DMS53 treated with DMSO at 0.1 percent for 48 hours (cell line): ENCODE measurements at regions not wholly inside any gene's neighbourhood (a gene's known extent, or its start where the extent isn't known, plus 50 kb on each side); places are given as distances from the start of the nearest gene placed in this dataset.
"Not testable (repeated sequence)": the region's sequence is repeated elsewhere in the genome, so short reads cannot be mapped to it uniquely, and the experiment has no call there.

ENCODE experiments used
- DNase-seq: peaks from one replicate; lab custom pipeline; 2025; ENCODE audit not compliant: unreplicated experiment; lab: John Stamatoyannopoulos, UW

DNA sequence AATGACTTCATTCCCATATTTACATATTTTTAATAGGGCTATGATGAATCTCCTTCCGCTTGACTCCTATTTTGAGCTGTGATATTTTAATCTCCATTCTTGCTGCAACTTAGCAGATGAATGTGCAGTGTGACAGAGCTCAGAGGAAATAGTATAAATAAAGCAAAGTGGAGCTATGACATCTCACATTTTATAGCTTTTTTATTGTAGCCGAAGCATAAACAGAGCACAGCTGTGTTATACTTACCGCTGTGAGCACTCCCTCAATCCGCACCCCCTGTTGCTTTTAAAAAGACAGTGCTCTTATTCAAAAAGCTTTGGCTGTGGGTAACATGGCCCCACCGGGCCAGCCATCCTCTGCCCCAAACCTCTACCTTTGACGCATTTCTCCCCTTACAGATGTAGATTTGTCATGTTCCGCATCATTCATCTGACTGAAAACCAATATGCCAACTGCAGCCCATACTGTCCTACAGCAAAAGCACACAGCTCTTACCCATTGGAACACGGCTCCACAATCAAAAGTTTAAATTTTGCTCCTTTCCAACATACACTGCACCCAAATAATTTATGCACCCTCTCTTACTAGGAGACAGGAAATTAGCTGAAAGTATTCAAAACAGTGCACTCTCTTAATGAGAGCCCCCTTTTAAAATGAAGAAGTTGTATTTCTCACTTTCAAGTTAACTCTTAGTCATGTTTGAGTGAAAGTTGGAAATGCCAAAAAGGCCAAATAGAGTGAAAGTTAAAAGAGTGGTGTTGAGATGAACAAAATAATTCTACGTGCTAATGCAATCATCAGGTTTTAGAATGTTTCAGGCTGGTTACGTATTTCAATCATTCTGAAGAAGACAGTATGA is 429.3 kb upstream of the SOX5 start:
- DNase-seq: no peak

- DNase-seq: no peak
These were observed 425.0 kb upstream of the SOX5 start for GRCh38 chr12:24374452-24374851.

DNA sequence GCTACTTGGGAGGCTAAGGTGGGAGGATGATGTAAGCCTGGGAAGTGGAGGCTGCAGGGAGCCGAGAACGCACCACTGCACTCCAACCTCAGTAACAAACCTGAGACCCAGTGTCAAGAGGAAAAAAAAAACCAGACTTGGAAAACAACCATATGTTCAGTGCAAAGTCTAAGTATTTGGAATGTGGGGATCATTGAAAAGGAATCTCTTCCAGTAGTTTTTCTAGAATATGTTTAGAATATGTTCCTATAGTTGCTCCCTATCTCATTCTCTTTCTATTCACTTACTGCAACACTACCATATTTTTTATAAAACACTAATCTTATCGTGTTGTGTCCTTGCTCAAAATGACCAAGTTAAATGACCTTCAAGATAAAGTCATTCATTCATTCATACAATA is 423.5 kb upstream of the SOX5 start:
- DNase-seq: no peak

- DNase-seq: no peak
These were observed 417.0 kb upstream of the SOX5 start for GRCh38 chr12:24366514-24366913.

DNA sequence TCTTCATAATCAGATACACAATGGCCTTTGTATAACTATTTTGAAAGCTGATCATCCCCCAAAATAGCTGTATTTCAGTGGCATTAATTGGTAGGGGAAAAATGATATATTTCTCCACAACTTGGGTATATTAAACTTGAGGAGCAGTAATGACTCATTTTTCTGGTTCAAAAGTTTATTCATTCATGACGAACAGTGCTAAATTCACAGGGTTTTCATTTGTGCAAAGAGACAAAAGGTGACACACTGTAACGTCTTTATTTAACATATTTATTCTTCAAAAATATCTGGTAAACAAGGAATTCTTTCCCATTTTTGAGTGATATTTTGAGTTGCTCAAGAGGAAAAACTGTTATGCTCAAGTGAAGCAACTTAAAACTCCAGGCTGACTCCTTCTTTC is 415.5 kb upstream of the SOX5 start:
- peak; percentile 99 for DNase-seq

GRCh38 chr12:24363177-24363754 is 413.8 kb upstream of the SOX5 start:
- DNase-seq: peak; percentile 99

GRCh38 chr12:24361877-24362580 is 412.6 kb upstream of the SOX5 start:
- DNase-seq: no peak

- no peak for DNase-seq
These were observed 411.4 kb upstream of the SOX5 start for GRCh38 chr12:24360907-24361306.

DNA sequence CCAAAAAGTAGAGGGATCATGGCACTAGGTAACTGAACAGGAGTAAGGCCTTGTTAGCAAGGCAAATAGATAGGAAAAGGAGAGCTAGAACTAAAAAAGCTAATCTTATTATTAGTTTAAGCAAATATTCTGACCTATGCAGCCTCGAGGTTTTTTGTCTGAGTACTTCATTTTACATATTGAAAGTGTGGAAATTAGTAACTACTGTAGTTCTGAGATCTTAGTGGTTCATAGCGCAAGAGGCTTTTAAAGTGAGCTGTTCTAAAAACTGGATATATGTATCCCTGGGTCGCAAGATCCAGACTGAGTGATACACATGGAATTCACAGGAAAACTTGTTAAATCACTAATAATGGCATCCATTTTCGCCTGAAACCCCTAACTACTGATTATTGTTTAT is 411.0 kb upstream of the SOX5 start:
- DNase-seq: no peak

DNA sequence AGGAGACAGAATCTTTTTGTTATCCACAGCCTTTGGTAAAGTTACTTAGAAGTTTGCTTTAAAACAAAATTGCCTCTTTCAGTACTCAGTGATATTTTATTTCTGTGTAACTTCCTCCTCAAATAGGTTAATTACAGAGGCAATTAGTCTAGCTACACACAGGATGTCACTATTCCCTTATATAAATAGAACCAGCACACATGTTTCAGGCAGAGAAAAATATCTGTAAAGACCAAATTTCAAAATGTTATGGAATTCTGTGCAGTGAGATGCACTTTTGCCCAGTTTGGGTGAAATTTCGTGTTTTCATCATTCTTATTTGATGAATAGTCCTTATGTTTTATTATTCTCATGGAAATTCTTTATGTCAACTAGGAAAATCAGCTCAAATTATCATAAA is 410.6 kb upstream of the SOX5 start:
- DNase-seq: peak; percentile 90

DNA sequence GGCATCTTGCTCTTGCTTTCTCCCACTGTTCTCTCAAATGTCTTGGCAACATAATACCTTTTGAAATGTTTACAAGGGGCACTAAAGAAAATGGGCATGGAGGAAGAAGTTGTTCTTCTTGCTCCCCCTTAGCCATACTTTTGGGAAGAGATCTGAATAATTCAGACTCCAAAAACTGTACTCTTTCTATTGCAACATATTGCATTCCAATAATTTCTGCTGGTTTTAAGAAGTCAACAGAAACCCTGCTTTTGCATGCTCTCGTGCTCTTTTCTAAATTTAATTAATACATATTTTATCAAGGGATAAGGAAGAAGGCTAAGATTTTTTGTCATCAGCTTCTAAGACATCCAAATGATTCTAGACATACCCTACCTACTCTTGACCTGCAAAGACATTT is 409.9 kb upstream of the SOX5 start:
- no peak for DNase-seq

- no peak for DNase-seq
These were observed 406.9 kb upstream of the SOX5 start for GRCh38 chr12:24356240-24356804.

- no peak for DNase-seq
These were observed 402.9 kb upstream of the SOX5 start for GRCh38 chr12:24352363-24352762.

GRCh38 chr12:24349051-24349799 is 399.8 kb upstream of the SOX5 start:
- no peak for DNase-seq

GRCh38 chr12:24348180-24348579 is 398.7 kb upstream of the SOX5 start:
- DNase-seq: not testable (repeated sequence)

DNA sequence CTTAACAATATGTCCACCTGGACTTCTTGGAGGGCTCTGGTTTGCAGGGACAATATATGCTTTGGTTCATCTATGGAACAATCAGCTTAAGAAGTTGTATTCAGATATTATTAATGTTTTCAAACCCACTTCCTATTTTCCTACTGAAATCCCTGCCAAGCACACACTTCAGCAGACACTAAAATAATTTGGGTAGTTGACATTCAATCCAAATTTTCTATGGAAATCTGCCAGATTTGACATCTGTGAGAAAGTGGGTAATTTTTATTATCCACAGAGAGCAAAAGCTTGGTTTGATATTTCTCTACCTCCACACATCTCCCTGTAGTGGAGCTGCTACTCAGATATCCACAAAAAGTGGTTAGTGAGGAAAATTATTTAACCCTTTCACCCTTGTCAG is 378.8 kb upstream of the SOX5 start:
- DNase-seq: no peak

- no peak for DNase-seq
These were observed 375.9 kb upstream of the SOX5 start for GRCh38 chr12:24325331-24325730.

GRCh38 chr12:24307716-24308335 is 358.4 kb upstream of the SOX5 start:
- no peak for DNase-seq

DNA sequence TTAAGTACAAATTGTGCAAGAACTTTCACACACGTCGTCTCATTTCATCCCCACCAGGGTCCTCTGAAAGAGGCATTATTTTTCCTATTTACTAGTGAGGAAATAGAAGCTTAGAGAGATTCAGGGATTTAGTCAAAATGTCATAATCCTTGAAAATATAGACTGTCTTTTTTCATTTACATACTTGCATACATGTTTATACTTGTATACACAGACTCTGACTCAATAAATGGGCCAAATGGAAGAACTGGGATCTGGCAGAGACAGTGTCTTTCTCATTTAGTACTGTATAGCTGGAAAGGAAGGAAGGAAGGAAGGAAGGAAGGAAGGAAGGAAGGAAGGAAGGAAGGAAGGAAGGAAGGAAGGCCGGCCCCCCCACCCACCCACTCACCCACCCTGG is 357.7 kb upstream of the SOX5 start:
- no peak for DNase-seq

GRCh38 chr12:24306001-24306400 is 356.5 kb upstream of the SOX5 start:
- DNase-seq: no peak

DNA sequence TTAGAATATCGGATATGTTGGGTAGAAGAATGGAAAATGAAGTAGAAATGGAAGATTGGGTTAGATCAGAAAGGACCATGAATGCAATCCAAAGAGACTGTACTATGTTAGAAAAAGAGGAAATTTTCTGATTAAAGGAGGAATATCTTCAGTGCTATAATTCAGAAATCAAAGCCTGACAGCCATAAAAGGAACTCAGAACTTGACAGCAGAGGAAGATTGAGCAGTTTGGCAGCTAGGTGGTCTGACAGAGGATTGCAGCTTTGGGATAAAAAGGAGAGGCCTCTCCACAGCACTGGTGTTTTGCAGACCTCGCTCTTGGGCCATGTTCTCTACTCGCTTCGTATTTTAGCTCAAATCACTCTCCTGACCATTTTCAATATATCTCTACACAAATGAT is 354.8 kb upstream of the SOX5 start:
- DNase-seq: no peak
